ENCODE measurements at regions not wholly inside any gene's neighbourhood (a gene's known extent, or its start where the extent isn't known, plus 50 kb on each side); places are given as distances from the start of the nearest gene placed in this dataset.

DNA sequence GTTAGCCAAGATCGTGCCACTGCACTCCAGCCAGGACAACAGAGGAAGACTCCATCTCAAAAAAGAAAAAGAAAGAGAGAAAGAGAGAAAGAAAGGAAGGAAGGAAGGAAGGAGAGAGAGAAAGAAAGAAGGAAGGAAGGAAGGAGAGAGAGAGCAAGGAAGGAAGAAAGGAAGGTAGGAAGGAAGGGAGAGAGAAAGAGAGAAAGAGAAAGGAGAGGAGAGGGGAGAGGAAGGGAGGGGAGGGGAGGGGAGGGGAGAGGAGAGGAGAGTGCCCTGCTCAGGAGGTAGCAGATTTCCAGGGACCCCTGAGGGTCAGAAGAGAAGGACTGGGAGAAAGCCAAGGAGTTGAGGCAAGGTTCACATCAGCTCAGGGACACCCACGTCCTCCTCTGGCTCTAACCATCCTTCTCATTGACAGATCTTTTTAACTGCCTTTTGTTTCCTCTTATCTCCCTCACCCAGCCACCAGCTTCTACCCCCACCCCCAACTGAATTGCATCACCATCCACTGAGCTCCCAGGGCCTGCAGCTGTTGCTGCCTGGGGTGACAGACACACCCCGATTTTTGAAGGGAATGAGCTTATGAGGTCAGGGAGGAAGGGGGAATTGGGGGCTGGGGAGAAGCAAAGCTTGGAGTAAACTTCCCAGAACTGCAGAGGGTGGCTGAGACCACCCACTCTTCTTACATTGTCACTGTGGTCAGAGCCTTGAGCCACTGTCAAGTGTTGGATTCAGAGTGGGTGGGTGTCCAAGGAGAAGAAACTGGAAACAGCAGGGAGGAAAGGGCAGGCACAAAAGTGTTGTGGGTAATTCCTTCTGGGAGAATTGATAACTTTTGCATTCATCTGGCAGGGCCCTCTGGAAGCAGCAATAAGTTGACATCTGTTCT is 91.6 kb downstream of the GLUL start (continued):
- TF ChIP-seq, protein P1, sequence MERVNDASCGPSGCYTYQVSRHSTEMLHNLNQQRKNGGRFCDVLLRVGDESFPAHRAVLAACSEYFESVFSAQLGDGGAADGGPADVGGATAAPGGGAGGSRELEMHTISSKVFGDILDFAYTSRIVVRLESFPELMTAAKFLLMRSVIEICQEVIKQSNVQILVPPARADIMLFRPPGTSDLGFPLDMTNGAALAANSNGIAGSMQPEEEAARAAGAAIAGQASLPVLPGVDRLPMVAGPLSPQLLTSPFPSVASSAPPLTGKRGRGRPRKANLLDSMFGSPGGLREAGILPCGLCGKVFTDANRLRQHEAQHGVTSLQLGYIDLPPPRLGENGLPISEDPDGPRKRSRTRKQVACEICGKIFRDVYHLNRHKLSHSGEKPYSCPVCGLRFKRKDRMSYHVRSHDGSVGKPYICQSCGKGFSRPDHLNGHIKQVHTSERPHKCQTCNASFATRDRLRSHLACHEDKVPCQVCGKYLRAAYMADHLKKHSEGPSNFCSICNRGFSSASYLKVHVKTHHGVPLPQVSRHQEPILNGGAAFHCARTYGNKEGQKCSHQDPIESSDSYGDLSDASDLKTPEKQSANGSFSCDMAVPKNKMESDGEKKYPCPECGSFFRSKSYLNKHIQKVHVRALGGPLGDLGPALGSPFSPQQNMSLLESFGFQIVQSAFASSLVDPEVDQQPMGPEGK (CRISPR knock-in tag; IDR thresholded peaks at IDR 0.05), result peak; percentile 89
- TF ChIP-seq YEATS4 (CRISPR knock-in tag; IDR thresholded peaks at IDR 0.05; ENCODE audit: borderline replicate concordance) (no peak), DR1 (CRISPR knock-in tag; IDR thresholded peaks at IDR 0.05) (no peak), KDM2A (CRISPR knock-in tag; IDR thresholded peaks at IDR 0.05; ENCODE audit: borderline replicate concordance, low read depth) (peak; percentile 19; the same call in 1 of the 2 replicates), ATF7 (IDR thresholded peaks at IDR 0.05) (no peak), ATF7 (CRISPR knock-in tag; IDR thresholded peaks at IDR 0.05) (peak; percentile 61; the same call in 1 of the 2 replicates), MXI1 (IDR thresholded peaks at IDR 0.05; ENCODE audit: borderline replicate concordance, low read depth, low read length) (no peak), SKI (IDR thresholded peaks at IDR 0.05; ENCODE audit: partially characterized antibody) (no peak), ZNF816 (CRISPR knock-in tag; IDR thresholded peaks at IDR 0.05; ENCODE audit: borderline replicate concordance) (0 out of 2 replicates have a peak, but pooled peaks have one; percentile 27), HDAC2 (CRISPR knock-in tag; IDR thresholded peaks at IDR 0.05) (peak; percentile 71; the same call in 1 of the 2 replicates), ZNF720 (CRISPR knock-in tag; IDR thresholded peaks at IDR 0.05) (no peak), TOE1 (CRISPR knock-in tag; IDR thresholded peaks at IDR 0.05) (no peak), RBFOX2 (IDR thresholded peaks at IDR 0.05; ENCODE audit: low read depth, low read length) (0 out of 2 replicates have a peak, but pooled peaks have one; percentile 23), ZNF788 (CRISPR knock-in tag; IDR thresholded peaks at IDR 0.05; ENCODE audit: borderline replicate concordance) (no peak; the same call in 1 of the 2 replicates), ZNF121 (CRISPR knock-in tag; IDR thresholded peaks at IDR 0.05) (no peak)
- TF ChIP-seq, protein P2, sequence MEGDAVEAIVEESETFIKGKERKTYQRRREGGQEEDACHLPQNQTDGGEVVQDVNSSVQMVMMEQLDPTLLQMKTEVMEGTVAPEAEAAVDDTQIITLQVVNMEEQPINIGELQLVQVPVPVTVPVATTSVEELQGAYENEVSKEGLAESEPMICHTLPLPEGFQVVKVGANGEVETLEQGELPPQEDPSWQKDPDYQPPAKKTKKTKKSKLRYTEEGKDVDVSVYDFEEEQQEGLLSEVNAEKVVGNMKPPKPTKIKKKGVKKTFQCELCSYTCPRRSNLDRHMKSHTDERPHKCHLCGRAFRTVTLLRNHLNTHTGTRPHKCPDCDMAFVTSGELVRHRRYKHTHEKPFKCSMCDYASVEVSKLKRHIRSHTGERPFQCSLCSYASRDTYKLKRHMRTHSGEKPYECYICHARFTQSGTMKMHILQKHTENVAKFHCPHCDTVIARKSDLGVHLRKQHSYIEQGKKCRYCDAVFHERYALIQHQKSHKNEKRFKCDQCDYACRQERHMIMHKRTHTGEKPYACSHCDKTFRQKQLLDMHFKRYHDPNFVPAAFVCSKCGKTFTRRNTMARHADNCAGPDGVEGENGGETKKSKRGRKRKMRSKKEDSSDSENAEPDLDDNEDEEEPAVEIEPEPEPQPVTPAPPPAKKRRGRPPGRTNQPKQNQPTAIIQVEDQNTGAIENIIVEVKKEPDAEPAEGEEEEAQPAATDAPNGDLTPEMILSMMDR (CRISPR knock-in tag; IDR thresholded peaks at IDR 0.05), result peak; percentile 13; the same call in 1 of the 2 replicates
- TF ChIP-seq, protein P3, sequence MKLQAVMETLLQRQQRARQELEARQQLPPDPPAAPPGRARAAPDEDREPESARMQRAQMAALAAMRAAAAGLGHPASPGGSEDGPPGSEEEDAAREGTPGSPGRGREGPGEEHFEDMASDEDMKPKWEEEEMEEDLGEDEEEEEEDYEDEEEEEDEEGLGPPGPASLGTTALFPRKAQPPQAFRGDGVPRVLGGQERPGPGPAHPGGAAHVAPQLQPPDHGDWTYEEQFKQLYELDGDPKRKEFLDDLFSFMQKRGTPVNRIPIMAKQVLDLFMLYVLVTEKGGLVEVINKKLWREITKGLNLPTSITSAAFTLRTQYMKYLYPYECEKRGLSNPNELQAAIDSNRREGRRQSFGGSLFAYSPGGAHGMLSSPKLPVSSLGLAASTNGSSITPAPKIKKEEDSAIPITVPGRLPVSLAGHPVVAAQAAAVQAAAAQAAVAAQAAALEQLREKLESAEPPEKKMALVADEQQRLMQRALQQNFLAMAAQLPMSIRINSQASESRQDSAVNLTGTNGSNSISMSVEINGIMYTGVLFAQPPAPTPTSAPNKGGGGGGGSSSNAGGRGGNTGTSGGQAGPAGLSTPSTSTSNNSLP (IDR thresholded peaks at IDR 0.05; ENCODE audit: low read depth, low read length), result no peak
- TF ChIP-seq, protein P4, sequence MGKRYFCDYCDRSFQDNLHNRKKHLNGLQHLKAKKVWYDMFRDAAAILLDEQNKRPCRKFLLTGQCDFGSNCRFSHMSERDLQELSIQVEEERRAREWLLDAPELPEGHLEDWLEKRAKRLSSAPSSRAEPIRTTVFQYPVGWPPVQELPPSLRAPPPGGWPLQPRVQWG (CRISPR knock-in tag; IDR thresholded peaks at IDR 0.05; ENCODE audit: borderline replicate concordance, low read depth), result no peak
- TF ChIP-seq, protein P5, sequence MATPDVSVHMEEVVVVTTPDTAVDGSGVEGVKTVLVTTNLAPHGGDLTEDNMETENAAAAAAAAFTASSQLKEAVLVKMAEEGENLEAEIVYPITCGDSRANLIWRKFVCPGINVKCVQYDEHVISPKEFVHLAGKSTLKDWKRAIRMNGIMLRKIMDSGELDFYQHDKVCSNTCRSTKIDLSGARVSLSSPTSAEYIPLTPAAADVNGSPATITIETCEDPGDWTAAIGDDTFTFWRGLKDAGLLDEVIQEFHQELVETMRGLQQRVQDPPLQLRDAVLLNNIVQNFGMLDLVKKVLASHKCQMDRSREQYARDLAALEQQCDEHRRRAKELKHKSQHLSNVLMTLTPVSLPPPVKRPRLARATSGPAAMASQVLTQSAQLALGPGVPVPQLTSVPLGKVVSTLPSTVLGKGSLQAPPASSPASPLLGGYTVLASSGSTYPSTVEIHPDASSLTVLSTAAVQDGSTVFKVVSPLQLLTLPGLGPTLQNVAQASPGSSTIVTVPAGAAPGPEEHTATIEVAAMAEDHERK (CRISPR knock-in tag; IDR thresholded peaks at IDR 0.05; ENCODE audit: low read depth), result no peak
